K562 (cell line): ENCODE measurements at regions not wholly inside any gene's neighbourhood (a gene's known extent, or its start where the extent isn't known, plus 50 kb on each side); places are given as distances from the start of the nearest gene placed in this dataset.

Experiments used
- ATAC-seq: fragments of 200-7000 bp; cut with Tn5 transposase; 3 replicates; pipeline ENCODE4 v1.9.1; 2020; ENCODE audit warnings: moderate library complexity
- BruUV-seq: library from RNA; stranded (reverse); fragments of 400-500 nt; replicated peaks from 2 replicates; lab custom pipeline; 2021; lab: Mats Ljungman, UMichigan
- CTCF ChIA-PET: fragments of 300-600 bp; formaldehyde crosslinking; extraction: SDS; loops from one replicate; lab custom pipeline; 2021; ENCODE audit warnings: low intra/inter-chr PET ratio; lab: Yijun Ruan, JAX
- POLR2A ChIA-PET: fragments of 300-600, 350-650 bp; sonication (Branson Sonifier 250); formaldehyde crosslinking; extraction: SDS; loops from one replicate; lab custom pipeline; 2021; ENCODE audit warnings: antibody characterized with exemption, inconsistent platforms; lab: Yijun Ruan, JAX
- DNase-seq, 4 experiments: peaks; one replicate each; pipeline versions ENCODE4 v3.0.0 to v3.0.0-alpha.2; 2011 to 2018; ENCODE audit warnings: low spot score in 3 of 4, mixed read lengths in 3 of 4; ENCODE audit errors: extremely low read depth in 1 of 4
- FAIRE-seq: peaks from 2 replicates; lab custom pipeline; 2011; peaks lifted over from hg19 to GRCh38; lab: Jason Lieb, UNC
- H2AFZ ChIP-seq: 2 replicates; pipeline ENCODE4 v1.6.0; 2011; ENCODE audit warnings: low read depth, low read length, control low read depth, inconsistent platforms
- H3K27ac ChIP-seq: fragments of 200-600 bp; 3 replicates; pipeline ENCODE4 v1.8.0; 2011; ENCODE audit warnings: low read depth, mild to moderate bottlenecking, control low read depth, inconsistent platforms, low read length, moderate library complexity, mixed read lengths; ENCODE audit errors: extremely low read depth
- H3K27me3 ChIP-seq, 2 experiments: fragments of 300-600 bp in 1 of 2; 2 replicates in 1 of 2; 3 replicates in 1 of 2; pipeline versions ENCODE4 v1.6.0 to v1.8.0; 2011; ENCODE audit warnings: inconsistent platforms in 2 of 2, low read length in 2 of 2, mild to moderate bottlenecking in 1 of 2, mixed read lengths in 1 of 2, moderate library complexity in 1 of 2; ENCODE audit not compliant: control insufficient read depth in 2 of 2, insufficient read depth in 2 of 2
- H3K36me3 ChIP-seq: fragments of 300-600 bp; 3 replicates; pipeline ENCODE4 v1.8.0; 2011; ENCODE audit warnings: mild to moderate bottlenecking, low read length, inconsistent platforms; ENCODE audit not compliant: control insufficient read depth, insufficient read depth
- H3K4me1 ChIP-seq, 2 experiments: fragments of 200-600 bp in 1 of 2; replicated peaks in 1 of 2; 2 replicates in 1 of 2; 3 replicates in 1 of 2; pipeline versions ENCODE4 v1.5.1 to v1.8.0; 2011; ENCODE audit warnings: inconsistent platforms in 2 of 2, low read length in 2 of 2, mild to moderate bottlenecking in 1 of 2, mixed read lengths in 1 of 2, moderate library complexity in 1 of 2; ENCODE audit not compliant: control insufficient read depth in 2 of 2, insufficient read depth in 2 of 2
- H3K4me2 ChIP-seq: 2 replicates; pipeline ENCODE4 v1.6.1; 2011; ENCODE audit warnings: low read length, control low read depth, inconsistent platforms, mixed read lengths; ENCODE audit not compliant: insufficient read depth
- H3K4me3 ChIP-seq: fragments of 200-600 bp; sonication (generic), shearing (Covaris generic); 2 replicates; pipeline ENCODE4 v1.5.1; 2016; ENCODE audit warnings: control low read depth, inconsistent platforms
- H3K79me2 ChIP-seq: fragments of 200-600 bp; 3 replicates; pipeline ENCODE4 v1.8.0; 2011; ENCODE audit warnings: low read length, inconsistent platforms; ENCODE audit not compliant: control insufficient read depth, insufficient read depth
- H3K9ac ChIP-seq, 2 experiments: 2 replicates each; pipeline versions ENCODE4 v1.6.0 to v1.6.1; 2011; ENCODE audit warnings: low read depth in 2 of 2, low read length in 2 of 2, control low read depth in 1 of 2, inconsistent platforms in 1 of 2, mild to moderate bottlenecking in 1 of 2, mixed read lengths in 1 of 2; ENCODE audit not compliant: insufficient read depth in 1 of 2
- H3K9me1 ChIP-seq: one replicate; pipeline ENCODE4 v1.6.0; 2011; ENCODE audit warnings: inconsistent platforms, mild to moderate bottlenecking, low read length, moderate library complexity; ENCODE audit not compliant: control insufficient read depth, insufficient read depth
- H3K9me3 ChIP-seq: replicated peaks from 2 replicates; pipeline ENCODE4 v1.5.1; 2011; ENCODE audit warnings: low read depth, low read length, inconsistent platforms; ENCODE audit not compliant: control insufficient read depth, insufficient read depth
- H4K20me1 ChIP-seq: replicated peaks from 2 replicates; pipeline ENCODE4 v1.6.1; 2011; ENCODE audit warnings: low read length, inconsistent platforms, mixed read lengths; ENCODE audit not compliant: control insufficient read depth, insufficient read depth
- CEBPG ChIP-seq, 3 experiments: fragments of 200-800 bp in 1 of 3; sonication (Bioruptor generic) in 1 of 3; sonication (generic) in 1 of 3; formaldehyde crosslinking in 1 of 3; IDR thresholded peaks in 2 of 3; conservative IDR thresholded peaks in 1 of 3; 2 replicates each; pipeline versions ENCODE4 v1.6.1 to v1.8.0; 2016 to 2022; ENCODE audit warnings: missing compliant biosample characterization in 2 of 3, missing genetic modification characterization in 2 of 3, mild to moderate bottlenecking in 1 of 3, missing genetic modification reagents in 1 of 3
- EHMT2 ChIP-seq: fragments of 450-650 bp; IDR thresholded peaks from 2 replicates; pipeline ENCODE4 v1.6.1; 2018; ENCODE audit warnings: antibody characterized with exemption
- KAT8 ChIP-seq: fragments of 450-650 bp; IDR thresholded peaks from 2 replicates; pipeline ENCODE4 v1.6.1; 2016; ENCODE audit warnings: low read depth, mild to moderate bottlenecking
- NFRKB ChIP-seq: fragments of 450-650 bp; IDR thresholded peaks from 2 replicates; pipeline ENCODE4 v1.6.1; 2016; ENCODE audit warnings: low read depth
- NR1H2 ChIP-seq: sonication (generic); formaldehyde crosslinking; IDR thresholded peaks from 2 replicates; pipeline ENCODE4 v1.4.0; 2020; ENCODE audit warnings: mild to moderate bottlenecking, missing genetic modification reagents
- RAD51 ChIP-seq: fragments of 450-650 bp; IDR thresholded peaks from 2 replicates; pipeline ENCODE4 v1.7.1; 2016; ENCODE audit warnings: low read depth, mild to moderate bottlenecking, borderline replicate concordance
- ZNF57 ChIP-seq: fragments of 450-650 bp; formaldehyde crosslinking; IDR thresholded peaks from 2 replicates; pipeline ENCODE4 v1.4.0; 2020; ENCODE audit warnings: mild to moderate bottlenecking, moderate library complexity
- WGBS: fragments of 100-300 bp; shearing (Covaris generic); methylation state at CpG from one replicate; pipeline ENCODE4 v1.1.6; 2016; ENCODE audit warnings: low coverage, mixed read lengths; ENCODE audit not compliant: insufficient coverage; ENCODE audit errors: missing lambda C conversion rate; 5-methylcytosine and 5-hydroxymethylcytosine counted together
- in situ Hi-C: fragments of 300-500 bp; cut with MboI; formaldehyde crosslinking; loops from 4 replicates; pipeline ENCODE4 v1.15.0; 2018; ENCODE audit warnings: inconsistent platforms, mixed read lengths
- intact Hi-C: fragments of 100-400 bp; cut with micrococcal nuclease; formaldehyde crosslinking; loops from 2 replicates; pipeline ENCODE4 v1.14.2; 2022
- TF ChIP-seq, protein P1 (sequence below): fragments of 450-650 bp; IDR thresholded peaks from 2 replicates; pipeline ENCODE4 v1.6.1; 2018; ENCODE audit not compliant: partially characterized antibody
- TF ChIP-seq, protein P2 (sequence below): fragments of 250-450 bp; sonication (Bioruptor Pico); IDR thresholded peaks from 2 replicates; pipeline ENCODE4 v1.9.0; 2021; ENCODE audit warnings: mild to moderate bottlenecking
- TF ChIP-seq, protein P3 (sequence below): fragments of 250-450 bp; sonication (Bioruptor Pico); IDR thresholded peaks from 2 replicates; pipeline ENCODE4 v1.5.0; 2021; ENCODE audit warnings: mild to moderate bottlenecking, borderline replicate concordance
- TF ChIP-seq, protein P4 (sequence below), 2 experiments: IDR thresholded peaks; 2 replicates each; pipeline ENCODE4 v1.6.1; 2011; ENCODE audit warnings: borderline replicate concordance in 1 of 2, control low read depth in 1 of 2, low read depth in 1 of 2, low read length in 1 of 2, mild to moderate bottlenecking in 1 of 2, mixed read lengths in 1 of 2, moderate library complexity in 1 of 2; ENCODE audit not compliant: insufficient read depth in 1 of 2, insufficient read length in 1 of 2, poor library complexity in 1 of 2, severe bottlenecking in 1 of 2; ENCODE audit errors: extremely low read depth in 1 of 2
- TF ChIP-seq, protein P5 (sequence below): sonication (generic); formaldehyde crosslinking; IDR thresholded peaks from 2 replicates; pipeline ENCODE4 v1.8.0; 2023; ENCODE audit warnings: mild to moderate bottlenecking, missing genetic modification reagents

DNA sequence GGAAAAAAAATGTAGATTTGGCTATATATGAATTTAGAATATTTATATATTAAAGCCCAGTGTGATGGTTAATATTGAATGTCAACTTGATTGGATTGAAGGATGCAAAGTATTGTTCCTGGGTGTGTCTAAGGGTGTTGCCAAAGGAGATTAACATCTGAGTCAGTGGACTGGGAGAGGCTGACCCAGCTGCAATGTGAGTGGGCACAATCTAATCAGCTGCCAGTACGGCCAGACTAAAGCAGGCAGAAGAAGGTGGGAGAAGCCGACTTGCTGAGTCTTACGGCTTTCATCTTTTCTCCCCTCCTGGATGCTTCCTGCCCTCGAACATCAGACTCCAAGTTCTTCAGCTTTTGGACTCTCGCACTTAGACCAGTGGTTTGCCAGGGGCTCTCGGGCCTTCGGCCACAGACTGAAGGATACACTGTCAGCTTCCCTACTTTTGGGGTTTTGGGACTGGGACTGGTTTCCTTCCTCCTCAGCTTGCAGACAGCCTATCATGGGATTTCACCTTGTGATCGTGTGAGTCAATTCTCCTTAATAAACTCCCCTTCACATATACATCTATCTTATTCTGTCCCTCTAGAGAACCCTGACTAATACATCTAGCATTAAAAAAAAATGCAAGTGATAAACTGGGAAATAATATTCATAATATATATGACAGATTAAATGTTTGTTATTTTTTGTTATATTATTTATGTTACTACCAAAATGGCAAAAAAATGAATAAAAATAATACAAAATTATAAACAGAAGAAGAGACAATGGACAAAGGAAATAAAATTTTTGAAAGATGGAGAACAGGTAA lies 122.4 kb downstream of the DLEU7 start:
- DNase-seq (no peak), FAIRE-seq (no peak), ATAC-seq (no peak)
- Histone ChIP-seq H3K9me1 (no peaks in the 10 kb centered on the region), H3K9ac (no peak overlapping the region), H3K4me2 (no peak overlapping the region), H3K4me3 (no peak overlapping the region), H4K20me1 (no peaks in the 10 kb centered on the region), H3K27me3 (no peaks in the 10 kb centered on the region), H3K27ac (no peak overlapping the region), H2AFZ (no peak overlapping the region), H3K36me3 (no peaks in the 10 kb centered on the region), H3K79me2 (no peaks in the 10 kb centered on the region), H3K4me1 (no peaks in the 10 kb centered on the region), H3K9me3 (no peaks in the 10 kb centered on the region)
- BruUV-seq, result no TSS peak
- in situ Hi-C loops (no loop called here), intact Hi-C loops (no loop called here)
- ChIA-PET POLR2A (no interaction called here), CTCF (no interaction called here)
- 16% methylated on average over 7 of the region's 8 CpGs for WGBS
- TF ChIP-seq, protein P1, sequence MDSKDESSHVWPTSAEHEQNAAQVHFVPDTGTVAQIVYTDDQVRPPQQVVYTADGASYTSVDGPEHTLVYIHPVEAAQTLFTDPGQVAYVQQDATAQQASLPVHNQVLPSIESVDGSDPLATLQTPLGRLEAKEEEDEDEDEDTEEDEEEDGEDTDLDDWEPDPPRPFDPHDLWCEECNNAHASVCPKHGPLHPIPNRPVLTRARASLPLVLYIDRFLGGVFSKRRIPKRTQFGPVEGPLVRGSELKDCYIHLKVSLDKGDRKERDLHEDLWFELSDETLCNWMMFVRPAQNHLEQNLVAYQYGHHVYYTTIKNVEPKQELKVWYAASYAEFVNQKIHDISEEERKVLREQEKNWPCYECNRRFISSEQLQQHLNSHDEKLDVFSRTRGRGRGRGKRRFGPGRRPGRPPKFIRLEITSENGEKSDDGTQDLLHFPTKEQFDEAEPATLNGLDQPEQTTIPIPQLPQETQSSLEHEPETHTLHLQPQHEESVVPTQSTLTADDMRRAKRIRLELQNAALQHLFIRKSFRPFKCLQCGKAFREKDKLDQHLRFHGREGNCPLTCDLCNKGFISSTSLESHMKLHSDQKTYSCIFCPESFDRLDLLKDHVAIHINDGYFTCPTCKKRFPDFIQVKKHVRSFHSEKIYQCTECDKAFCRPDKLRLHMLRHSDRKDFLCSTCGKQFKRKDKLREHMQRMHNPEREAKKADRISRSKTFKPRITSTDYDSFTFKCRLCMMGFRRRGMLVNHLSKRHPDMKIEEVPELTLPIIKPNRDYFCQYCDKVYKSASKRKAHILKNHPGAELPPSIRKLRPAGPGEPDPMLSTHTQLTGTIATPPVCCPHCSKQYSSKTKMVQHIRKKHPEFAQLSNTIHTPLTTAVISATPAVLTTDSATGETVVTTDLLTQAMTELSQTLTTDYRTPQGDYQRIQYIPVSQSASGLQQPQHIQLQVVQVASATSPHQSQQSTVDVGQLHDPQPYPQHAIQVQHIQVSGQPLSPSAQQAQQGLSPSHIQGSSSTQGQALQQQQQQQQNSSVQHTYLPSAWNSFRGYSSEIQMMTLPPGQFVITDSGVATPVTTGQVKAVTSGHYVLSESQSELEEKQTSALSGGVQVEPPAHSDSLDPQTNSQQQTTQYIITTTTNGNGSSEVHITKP, result no peak
- TF ChIP-seq EHMT2 (no peak), NFRKB (no peak), RAD51 (no peak), ZNF57 (CRISPR knock-in tag) (no peak), NR1H2 (no peak), KAT8 (no peak), CEBPG (CRISPR knock-in tag; IDR thresholded peaks at IDR 0.05) (no peak), CEBPG (tag; conservative IDR thresholded peaks at IDR 0.05 in 1 of 2, IDR thresholded peaks at IDR 0.05 in 1 of 2) (no peak)
- TF ChIP-seq, protein P2, sequence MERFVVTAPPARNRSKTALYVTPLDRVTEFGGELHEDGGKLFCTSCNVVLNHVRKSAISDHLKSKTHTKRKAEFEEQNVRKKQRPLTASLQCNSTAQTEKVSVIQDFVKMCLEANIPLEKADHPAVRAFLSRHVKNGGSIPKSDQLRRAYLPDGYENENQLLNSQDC, result no peak
- TF ChIP-seq, protein P3, sequence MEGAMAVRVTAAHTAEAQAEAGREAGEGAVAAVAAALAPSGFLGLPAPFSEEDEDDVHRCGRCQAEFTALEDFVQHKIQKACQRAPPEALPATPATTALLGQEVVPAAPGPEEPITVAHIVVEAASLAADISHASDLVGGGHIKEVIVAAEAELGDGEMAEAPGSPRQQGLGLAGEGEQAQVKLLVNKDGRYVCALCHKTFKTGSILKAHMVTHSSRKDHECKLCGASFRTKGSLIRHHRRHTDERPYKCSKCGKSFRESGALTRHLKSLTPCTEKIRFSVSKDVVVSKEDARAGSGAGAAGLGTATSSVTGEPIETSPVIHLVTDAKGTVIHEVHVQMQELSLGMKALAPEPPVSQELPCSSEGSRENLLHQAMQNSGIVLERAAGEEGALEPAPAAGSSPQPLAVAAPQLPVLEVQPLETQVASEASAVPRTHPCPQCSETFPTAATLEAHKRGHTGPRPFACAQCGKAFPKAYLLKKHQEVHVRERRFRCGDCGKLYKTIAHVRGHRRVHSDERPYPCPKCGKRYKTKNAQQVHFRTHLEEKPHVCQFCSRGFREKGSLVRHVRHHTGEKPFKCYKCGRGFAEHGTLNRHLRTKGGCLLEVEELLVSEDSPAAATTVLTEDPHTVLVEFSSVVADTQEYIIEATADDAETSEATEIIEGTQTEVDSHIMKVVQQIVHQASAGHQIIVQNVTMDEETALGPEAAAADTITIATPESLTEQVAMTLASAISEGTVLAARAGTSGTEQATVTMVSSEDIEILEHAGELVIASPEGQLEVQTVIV (CRISPR knock-in tag), result no peak
- TF ChIP-seq, protein P4, sequence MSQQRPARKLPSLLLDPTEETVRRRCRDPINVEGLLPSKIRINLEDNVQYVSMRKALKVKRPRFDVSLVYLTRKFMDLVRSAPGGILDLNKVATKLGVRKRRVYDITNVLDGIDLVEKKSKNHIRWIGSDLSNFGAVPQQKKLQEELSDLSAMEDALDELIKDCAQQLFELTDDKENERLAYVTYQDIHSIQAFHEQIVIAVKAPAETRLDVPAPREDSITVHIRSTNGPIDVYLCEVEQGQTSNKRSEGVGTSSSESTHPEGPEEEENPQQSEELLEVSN (IDR thresholded peaks at IDR 0.05; ENCODE audit: borderline replicate concordance in 1 of 2, extremely low read depth in 1 of 2, insufficient read depth in 1 of 2, insufficient read length in 1 of 2, low read depth in 1 of 2, low read length in 1 of 2, poor library complexity in 1 of 2, severe bottlenecking in 1 of 2), result no peak
- TF ChIP-seq, protein P5, sequence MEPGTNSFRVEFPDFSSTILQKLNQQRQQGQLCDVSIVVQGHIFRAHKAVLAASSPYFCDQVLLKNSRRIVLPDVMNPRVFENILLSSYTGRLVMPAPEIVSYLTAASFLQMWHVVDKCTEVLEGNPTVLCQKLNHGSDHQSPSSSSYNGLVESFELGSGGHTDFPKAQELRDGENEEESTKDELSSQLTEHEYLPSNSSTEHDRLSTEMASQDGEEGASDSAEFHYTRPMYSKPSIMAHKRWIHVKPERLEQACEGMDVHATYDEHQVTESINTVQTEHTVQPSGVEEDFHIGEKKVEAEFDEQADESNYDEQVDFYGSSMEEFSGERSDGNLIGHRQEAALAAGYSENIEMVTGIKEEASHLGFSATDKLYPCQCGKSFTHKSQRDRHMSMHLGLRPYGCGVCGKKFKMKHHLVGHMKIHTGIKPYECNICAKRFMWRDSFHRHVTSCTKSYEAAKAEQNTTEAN, result no peak
